Hypothalamus (tissue), 51 donors: ENCODE measurements at regions not wholly inside any gene's neighbourhood (a gene's known extent, or its start where the extent isn't known, plus 50 kb on each side); places are given as distances from the start of the nearest gene placed in this dataset.

Source experiments
- DNase-seq, 51 donors: peaks; one replicate each; lab custom pipeline; 2025; lab: John Stamatoyannopoulos, UW

DNA sequence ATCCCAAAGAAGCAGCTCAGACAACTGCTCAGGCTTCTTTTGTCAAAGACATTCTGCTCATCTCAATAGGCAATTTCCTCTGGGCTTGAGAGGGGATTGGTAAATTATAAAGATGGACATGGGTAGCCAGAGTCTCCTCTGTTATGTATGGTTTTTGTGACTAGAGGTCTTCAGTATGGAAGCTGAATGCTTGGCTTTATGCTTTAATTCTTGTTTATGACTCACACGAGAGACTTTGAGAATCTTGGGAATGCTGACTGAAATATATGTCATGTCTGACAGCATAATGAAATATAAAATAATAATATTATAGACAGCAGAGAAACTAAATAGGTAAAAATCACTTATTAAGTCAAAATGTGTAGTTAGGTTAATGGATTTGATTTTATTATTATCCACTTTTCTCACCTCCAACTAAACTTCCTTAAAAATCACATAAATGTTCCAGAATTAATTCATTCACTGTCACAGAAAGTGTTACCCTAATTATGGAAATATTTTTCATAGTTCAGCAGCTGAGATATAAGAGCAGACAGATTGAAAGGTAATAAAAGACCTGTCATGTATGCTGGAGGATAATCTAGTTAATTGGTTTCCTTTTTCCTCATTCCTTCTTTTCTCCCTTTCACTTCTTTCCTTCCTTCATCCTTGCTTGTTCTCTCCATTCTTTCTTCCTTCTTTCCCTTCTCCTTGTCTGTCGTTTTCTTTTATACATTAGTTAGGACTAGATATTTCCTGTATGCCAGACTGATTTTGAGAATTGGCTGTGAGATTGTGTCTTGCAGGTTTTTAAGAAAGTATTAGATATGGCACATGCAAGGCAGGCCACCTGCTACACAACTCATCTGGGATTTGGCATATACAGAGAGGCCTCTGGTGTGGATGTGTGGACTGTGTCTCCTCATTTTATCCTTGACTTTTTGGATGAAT lies 1866.1 kb upstream of the NUDT12 start:
- DNase-seq, result no peak

DNA sequence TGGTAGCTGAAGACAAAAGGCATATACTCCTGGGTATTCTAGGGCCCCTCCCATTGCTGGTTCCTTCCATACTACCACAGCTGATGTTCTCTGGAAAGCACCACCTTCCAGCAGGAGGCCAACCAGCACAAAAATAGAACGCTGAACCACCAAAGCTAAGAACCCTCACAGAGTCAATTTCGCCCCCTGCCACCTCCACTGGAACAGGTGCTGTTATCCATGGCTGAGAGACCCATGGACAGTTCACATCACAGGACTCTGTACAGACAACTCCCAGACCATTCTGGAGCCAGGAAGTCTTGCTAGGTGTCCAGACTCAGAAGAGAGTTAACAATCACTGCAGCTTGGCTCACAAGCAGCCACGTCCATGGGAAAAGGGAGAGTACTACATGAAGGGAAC lies 1851.5 kb upstream of the NUDT12 start:
- DNase-seq, result no peak

DNA sequence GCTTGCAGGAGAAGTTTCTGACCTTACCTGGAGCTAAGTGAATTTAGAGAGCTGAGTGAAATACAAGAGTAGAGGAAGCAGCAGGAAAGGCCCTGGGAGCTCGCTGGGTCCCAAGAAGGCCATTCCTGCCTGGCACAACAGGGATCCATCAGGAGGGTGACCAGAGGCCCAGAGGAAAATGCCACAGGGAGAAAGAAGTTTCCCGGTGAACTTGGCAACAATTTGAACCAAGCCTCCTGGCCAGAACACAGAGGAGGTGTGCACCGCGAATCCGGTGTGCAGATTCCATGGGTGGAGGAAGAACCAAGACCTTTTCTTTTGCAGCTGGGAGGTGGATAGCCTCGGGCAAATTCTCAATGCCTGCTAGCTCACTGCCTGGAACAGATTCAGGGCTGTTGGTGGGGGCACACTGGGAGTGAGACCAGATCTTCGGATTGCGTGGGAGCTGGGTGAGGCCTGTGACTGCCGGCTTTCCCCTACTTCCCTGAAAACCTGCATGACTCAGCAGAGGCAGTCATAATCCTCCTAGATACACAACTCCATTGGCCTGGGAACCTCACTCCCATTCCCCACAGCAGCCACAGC lies 1850.9 kb upstream of the NUDT12 start:
- no peak for DNase-seq

DNA sequence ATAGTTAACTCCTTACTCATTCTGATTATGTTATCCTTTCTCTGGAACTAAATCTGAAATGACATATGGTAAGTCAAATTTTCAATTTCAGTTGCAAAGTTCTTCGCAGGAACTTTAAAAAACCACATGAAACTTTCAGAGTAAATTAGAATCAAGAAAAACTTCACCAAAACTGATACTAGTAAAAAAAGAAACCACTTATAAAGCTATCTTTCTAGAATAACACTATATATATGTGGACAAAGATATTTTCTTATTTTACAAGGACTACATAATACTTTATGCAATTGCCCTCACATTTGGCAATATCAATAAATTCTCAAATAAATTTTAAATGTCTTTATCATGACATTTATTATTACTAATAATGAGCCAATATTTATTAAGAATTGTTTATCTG lies 1847.1 kb upstream of the NUDT12 start:
- DNase-seq, result no peak

DNA sequence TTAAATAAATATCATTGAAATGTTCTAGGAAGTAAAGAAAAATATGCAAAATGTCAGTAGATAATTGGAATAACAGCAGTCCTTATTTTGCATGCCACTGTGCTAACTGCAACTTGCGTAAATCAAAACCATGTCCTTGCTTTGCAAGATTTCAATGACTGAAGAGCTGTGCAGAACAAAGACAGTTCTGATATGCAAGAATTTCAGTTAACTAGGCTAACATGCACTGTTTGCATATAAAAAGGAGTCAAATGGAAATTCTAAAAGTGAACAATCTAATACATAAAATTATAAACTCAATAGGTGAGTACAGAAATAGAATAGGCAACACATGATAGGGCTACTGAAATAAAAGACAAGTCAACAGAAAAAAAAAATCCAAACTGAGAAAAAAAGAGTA lies 1844.6 kb upstream of the NUDT12 start:
- no peak for DNase-seq

DNA sequence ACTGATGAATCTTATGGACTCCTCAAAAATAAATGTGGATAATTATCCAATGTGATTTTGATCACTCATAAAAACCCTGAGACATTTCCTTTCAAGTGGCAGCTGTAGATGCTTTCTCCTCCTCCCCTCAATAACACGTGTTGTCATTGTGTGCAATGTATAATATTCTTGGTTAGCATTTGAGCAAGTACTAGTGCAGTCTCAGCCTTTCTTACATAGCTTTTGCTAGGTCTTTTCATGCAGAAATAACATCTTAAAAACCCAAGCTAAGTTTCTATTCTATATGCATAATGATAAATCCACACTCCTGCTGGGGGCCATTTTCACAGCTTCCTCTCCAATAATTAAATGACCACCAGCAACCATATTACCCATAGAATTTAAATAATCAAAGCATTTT lies 1835.2 kb upstream of the NUDT12 start:
- no peak for DNase-seq

DNA sequence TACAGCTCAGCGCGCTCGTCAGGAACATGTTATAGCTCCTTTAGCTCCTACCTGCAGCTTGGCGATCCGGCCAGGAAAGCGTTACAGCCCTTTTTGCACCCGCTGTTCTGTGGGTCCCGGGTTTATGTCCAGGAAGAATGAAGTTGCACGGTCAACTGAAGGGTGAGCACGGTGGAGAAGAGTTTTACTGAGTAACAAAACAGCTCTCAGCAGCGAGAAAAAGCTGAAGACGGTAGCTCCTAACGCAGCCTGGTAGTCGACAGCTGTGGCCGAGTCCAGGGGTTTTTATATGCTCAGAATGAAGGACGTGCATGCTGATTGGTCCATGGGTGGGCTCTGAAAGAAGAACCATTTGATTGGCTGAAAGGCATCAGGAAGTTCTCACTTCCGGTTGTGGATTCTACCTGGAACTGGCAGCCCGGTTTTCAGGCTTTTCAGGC lies 1830.1 kb upstream of the NUDT12 start:
- no peak for DNase-seq

DNA sequence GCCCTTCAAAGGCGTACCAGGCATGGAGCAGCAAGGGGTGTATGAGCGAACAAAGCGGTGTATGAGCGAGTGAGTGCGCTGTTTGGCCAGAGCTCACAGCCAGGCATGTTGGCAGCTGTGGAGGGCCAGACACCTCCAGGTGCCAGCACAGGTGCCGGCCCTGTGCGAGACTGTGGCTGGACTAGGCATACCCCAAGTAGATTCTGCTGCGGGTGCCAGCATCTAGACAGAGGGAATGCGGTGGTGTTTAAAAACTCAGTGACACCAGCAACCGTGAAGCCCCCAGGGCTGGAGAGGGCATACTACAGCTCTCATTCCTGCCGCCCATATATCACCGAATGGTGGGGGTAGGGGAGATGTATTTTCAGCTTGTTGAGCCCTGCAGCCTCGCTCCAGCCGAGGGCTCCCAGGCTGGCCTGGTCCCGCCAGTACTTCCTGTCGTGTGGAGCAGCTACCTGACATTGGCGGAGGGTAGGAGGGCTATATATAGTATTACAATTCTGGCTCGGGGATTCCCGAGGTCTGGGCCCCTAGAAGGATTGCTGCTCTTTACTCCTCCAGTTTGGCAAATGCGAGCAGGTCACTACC lies 1829.6 kb upstream of the NUDT12 start:
- no peak for DNase-seq

DNA sequence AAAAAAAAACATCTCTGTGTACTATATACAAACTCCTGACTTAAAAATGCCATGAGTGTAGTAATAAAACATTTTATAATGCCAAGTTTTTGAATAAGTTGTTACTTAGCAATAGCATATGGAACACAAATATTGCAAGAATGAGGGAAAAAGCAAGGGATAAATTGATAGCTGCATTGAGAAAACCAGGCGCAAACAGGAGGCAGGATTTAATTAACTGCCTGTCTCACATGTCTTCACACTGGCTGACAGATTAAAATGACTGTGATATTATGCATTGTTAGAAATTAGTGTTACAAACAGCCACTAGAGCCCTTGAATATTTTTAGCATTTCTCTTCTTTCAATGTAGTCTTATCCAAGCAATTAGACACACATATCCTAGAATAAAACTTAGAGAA lies 1817.5 kb upstream of the NUDT12 start:
- no peak for DNase-seq

DNA sequence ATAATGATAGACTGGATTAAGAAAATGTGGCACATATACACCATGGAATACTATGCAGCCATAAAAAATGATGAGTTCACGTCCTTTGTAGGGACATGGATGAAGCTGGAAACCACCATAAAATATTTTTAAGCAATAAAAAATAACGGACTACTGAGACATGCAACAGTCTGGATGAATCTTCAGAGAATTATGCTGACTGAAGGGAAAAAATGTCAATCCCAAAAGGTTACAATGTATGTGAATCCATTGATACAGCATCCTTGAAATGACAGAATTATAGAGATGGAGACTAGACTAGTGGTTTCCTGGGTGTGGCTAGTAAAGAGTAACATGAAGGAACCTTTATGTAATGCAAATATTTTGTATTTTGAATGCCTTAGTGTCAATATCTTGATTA lies 1808.6 kb upstream of the NUDT12 start:
- DNase-seq, result no peak

DNA sequence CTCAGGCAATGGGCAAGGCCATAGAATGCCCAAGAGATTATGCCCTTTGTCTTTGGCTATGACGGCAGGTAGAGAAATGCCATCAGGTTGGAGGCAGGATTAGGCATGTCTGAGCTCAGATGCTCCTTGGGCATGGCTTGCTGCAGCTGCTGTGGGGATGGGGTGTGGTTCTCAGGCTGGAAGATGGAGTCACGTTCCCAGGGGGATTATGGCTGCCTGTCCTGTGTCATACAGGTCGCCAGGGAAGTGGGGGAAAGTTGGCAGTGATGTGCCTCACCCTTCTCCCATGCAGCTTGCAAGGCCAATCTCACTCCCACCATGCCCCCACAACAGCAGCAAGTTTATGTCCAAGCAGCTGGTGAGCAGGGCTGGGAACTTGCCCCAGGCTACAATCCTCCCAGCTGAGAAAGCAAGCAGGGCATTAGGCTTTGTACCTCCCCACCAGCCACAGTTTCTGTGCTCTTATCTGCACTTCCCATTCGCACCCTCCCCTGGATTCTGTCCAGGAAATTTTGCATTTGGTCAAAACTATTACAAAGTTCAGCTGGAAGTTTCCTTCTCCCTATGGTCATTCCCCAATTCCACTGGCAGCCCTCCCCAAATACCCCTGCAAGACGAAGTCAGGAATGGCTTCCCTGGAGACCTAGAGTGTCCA lies 1788.0 kb upstream of the NUDT12 start:
- DNase-seq, result no peak

DNA sequence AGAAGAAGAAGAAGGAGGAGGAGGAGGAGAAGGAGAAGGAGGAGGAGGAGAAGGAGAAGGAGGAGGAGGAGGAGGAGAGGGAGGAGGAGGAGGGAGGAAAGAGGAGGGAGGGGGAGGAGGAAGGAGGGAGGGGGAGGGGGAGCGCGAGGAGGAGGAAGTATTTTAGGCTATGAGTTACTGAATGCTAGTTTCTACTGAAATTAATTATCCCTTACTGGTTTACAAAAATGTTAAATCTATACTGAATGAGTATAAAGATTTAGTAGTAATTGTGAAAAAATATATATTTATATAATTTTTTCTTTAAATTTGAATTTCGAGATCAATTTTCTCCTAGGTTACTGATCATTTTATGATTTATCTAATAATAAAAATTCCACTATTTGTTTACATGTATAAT lies 1769.0 kb upstream of the NUDT12 start:
- no peak for DNase-seq

DNA sequence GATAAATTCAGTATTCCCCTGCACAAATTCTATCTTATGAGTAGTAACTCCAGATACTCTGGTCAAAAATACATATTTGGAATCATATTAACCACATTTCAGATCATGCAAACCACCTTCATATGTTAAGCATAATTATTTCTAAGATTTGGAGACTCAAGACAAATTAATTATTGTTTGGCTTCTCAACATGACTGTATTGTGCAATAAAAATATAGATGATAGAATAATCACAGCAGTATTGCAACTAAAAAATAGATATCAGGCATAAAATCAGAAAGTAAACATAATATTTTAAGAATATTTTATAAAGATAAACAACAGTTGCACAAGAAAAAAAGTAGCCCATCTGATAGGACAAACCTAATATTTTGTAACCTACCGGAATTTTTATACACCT lies 1767.6 kb upstream of the NUDT12 start:
- no peak for DNase-seq

DNA sequence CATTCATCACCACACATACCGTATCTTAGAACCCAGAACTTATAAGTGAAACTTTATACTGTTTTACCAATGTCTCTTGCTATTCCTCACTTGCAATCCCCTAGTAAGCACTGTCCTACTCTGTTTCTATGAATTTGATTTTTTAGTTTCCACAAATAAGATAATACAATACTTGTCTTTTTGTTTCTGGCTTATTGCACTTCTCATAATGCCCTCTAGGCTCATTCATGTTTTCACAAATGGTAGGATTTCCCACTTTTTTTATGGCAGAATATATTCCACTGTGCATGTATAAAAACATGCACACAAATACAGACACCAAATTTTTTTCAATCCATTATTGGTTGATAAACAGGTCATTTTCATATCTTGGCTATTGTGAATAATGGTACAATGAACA lies 1742.3 kb upstream of the NUDT12 start:
- DNase-seq, result no peak

DNA sequence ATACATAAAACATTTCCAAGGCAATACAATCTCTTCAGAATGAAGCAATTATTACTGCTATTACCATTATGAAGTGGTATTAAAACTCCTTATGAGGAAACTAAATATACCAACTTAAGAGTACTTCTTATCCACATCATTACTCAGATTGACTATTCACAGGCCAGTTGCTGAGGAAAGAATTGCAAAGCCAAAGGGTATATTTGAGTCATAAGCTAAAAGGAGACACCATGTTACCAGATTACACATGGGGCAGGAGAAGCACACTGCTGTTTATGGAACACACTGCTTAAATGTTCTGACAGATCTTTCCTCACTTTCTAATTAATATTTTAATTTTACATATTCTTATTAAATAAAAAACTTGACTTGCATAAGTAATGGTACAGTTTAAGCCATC lies 1726.4 kb upstream of the NUDT12 start:
- no peak for DNase-seq

DNA sequence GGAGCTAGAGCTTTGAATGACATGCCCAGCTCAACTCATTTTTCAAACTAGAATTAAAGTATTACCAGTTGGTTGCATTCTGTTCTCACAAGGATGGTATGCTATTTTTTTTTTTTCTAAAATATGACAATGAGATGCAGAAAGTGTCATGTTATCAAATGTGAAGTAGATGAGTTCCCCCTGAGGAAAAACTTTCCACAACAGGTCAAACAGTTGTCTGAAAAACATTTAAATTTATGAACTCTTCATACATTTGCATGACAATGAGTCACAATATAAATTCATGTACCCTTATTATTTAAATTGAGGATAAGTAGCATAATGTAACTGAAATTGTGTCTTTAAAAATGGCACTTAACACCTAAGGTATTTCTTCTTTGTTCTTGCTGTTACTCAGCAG lies 1720.5 kb upstream of the NUDT12 start:
- no peak for DNase-seq

DNA sequence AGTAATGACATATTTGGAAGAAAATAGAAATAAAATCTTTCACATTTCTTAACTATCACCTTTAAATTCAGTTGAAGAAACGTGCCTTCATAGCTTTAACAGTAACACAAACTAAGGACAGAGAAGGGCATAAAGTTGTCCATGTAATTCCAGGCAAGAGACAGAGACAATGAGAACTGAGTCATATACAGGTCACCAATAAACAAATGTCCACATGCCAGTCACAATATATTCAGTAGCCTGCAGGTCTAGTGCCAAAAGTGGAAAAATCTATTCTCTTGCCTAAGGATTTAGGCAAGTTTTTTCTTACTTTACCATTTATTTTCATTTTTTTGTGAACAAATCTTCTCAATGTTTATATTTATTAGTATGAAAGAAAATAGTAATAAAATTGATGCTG lies 1711.5 kb upstream of the NUDT12 start:
- no peak for DNase-seq

DNA sequence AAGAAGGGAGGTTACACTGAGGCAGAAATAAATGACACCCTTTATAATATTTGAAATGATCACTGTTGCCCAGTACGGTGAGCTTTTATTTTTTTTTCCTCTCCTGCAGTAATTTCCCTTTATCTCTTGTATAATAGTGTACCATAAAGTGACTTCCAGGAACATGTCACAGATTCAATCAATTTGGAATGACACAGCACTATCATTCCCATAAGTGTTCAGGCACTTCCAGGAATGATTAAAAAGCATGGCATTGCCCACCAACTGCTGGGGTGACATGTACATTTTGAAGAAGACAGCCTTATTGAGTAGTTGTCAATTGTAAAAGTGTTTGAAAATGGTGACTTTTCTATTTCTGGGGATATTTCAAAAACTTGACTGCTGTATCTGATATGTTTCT lies 1700.9 kb upstream of the NUDT12 start:
- no peak for DNase-seq

DNA sequence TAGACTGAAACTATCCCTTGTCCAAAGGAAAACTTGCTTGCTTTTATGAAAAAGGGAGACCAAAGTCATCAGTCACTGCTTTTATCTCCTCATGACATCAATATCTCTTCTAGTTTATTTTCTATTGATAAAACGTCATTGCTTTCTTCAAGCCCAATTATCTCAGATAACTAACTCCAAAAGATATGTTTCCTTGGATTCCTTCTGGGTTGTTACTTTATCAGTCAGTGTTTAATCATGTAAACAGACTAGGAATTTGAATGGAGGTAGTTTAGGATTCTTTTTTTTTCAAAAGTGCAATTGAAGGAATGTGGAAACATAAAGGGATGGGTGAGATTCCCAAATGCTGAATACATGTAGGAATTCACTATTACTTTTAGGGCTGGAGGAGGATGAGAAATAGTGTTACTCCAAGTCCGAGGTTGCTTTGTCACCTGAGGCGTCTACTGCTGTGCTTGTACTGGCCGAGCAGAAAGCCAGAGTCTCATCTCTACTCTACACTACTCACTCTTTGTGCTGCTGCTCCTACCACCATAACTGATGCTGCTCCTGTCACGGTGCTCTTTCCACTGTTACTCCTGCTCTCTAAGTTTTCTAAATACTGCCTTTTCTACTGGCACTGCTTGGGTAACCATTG lies 1697.1 kb upstream of the NUDT12 start:
- DNase-seq, result no peak

DNA sequence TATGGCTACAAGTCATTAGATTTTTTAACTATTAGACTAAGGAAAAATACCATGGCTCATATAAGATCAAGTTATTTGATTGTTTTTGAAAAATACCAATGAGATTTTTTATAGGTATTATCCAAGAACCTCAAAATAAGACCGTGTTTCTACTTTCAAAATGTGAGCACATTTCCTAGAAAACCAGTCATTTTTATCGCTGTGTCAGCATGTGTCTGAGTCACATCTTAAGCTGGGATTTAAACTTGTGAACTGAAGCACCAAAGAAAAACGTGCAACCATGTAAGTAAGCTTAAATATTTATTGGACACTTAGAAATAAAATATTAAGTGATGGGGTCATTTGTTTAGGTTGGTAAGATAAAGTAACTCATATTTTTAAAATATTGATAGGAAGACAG lies 1676.0 kb upstream of the NUDT12 start:
- no peak for DNase-seq

DNA sequence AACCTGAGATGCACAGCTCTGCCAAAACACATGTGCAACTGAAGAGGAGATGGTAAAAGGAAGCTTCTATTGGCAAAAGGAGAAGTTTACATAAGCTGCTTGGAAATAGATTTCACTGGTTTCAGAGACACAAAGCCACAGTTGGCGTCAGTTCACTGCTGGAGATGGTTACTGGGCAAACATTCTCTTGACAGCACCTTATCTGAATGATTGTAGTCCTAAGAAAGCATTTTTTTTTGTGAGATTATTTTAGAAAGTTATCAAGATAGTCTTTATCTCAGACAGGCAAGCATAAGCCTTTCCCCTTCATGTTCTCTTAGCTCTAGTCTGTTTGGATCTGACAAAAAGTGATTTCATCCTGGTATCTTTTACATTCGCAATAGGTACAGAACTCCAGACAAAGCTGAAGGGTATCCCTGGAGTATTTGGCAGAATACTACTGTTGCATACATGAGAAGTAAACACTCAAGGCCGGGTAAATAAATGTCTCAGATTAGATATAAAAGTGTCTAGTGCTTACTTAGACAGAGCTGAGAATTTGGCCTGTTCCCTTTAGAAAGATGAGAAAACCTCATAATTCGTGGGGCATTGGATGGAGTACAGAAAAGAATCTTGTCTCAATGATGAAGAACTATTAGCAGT lies 1668.0 kb upstream of the NUDT12 start:
- DNase-seq, result no peak
